ENCODE measurements at regions not wholly inside any gene's neighbourhood (a gene's known extent, or its start where the extent isn't known, plus 50 kb on each side); places are given as distances from the start of the nearest gene placed in this dataset.

DNA sequence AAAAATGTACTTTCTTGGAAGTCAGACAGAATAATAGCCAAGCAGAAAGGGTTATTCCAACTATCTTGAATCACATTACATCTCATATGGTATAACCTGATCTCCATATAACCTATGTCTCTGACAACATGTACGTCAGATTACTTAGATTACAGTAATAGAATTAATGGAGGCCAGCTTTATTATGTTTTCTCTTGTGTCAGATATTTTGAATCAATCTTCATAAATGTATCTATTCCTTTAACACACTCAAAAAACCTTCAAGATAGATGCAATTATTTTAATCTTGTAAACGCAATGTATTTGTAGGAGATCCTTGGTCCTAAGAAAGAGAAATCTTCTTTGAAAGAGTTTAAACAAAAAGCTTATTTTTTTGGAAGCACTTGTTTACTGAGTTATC lies 188.4 kb upstream of the KLF12 start:
- Histone ChIP-seq H4K20me1 (ENCODE audit: low read depth, low read length) (no peaks in the 10 kb centered on the region), H3K9me2 (replicated peaks; ENCODE audit: insufficient read depth, low read length) (no peaks in the 10 kb centered on the region), H3K9ac (ENCODE audit: low read length) (no peak overlapping the region), H3K79me2 (ENCODE audit: insufficient read depth, low read length) (no peaks in the 10 kb centered on the region), H3K27me3 (ENCODE audit: low read length) (no peaks in the 10 kb centered on the region), H3F3A (ENCODE audit: insufficient read depth) (no peaks in the 10 kb centered on the region), H3K36me3 (ENCODE audit: low read length) (no peaks in the 10 kb centered on the region), H3K9me3 (ENCODE audit: insufficient read depth, low read length) (no peaks in the 10 kb centered on the region), H3K4me3 (ENCODE audit: insufficient read depth, low read length, poor library complexity, severe bottlenecking) (no peak overlapping the region), H3K4me2 (ENCODE audit: low read depth, low read length, poor library complexity, severe bottlenecking) (no peak overlapping the region), H2AFZ (ENCODE audit: low read depth, low read length, severe bottlenecking) (no peak overlapping the region), H3K27ac (ENCODE audit: low read depth, low read length) (no peak overlapping the region)
- TF ChIP-seq, protein P1, sequence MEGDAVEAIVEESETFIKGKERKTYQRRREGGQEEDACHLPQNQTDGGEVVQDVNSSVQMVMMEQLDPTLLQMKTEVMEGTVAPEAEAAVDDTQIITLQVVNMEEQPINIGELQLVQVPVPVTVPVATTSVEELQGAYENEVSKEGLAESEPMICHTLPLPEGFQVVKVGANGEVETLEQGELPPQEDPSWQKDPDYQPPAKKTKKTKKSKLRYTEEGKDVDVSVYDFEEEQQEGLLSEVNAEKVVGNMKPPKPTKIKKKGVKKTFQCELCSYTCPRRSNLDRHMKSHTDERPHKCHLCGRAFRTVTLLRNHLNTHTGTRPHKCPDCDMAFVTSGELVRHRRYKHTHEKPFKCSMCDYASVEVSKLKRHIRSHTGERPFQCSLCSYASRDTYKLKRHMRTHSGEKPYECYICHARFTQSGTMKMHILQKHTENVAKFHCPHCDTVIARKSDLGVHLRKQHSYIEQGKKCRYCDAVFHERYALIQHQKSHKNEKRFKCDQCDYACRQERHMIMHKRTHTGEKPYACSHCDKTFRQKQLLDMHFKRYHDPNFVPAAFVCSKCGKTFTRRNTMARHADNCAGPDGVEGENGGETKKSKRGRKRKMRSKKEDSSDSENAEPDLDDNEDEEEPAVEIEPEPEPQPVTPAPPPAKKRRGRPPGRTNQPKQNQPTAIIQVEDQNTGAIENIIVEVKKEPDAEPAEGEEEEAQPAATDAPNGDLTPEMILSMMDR (IDR thresholded peaks at IDR 0.05; ENCODE audit: insufficient read depth, low read length, poor library complexity, severe bottlenecking), result no peak

- H2AFZ ChIP-seq (ENCODE audit: low read depth, low read length, severe bottlenecking), result no peak overlapping the region
- H3K9me2 ChIP-seq (replicated peaks; ENCODE audit: insufficient read depth, low read length), result no peaks in the 10 kb centered on the region
- no peaks in the 10 kb centered on the region for H3K9me3 ChIP-seq (ENCODE audit: insufficient read depth, low read length)
- H3K36me3 ChIP-seq (ENCODE audit: low read length), result no peaks in the 10 kb centered on the region
- no peak overlapping the region for H3K9ac ChIP-seq (ENCODE audit: low read length)
- H3K4me2 ChIP-seq (ENCODE audit: low read depth, low read length, poor library complexity, severe bottlenecking), result no peak overlapping the region
- H3K4me3 ChIP-seq (ENCODE audit: insufficient read depth, low read length, poor library complexity, severe bottlenecking), result no peak overlapping the region
- H3K79me2 ChIP-seq (ENCODE audit: insufficient read depth, low read length), result no peaks in the 10 kb centered on the region
- no peaks in the 10 kb centered on the region for H3K27me3 ChIP-seq (ENCODE audit: low read length)
- H3F3A ChIP-seq (ENCODE audit: insufficient read depth), result no peaks in the 10 kb centered on the region
- no peak overlapping the region for H3K27ac ChIP-seq (ENCODE audit: low read depth, low read length)
- TF ChIP-seq EZH2phosphoT487 (conservative IDR thresholded peaks at IDR 0.05; ENCODE audit: low read length), result no peak
- H4K20me1 ChIP-seq (ENCODE audit: low read depth, low read length), result no peaks in the 10 kb centered on the region
Observed at GRCh38 chr13:74320282-74320681, 186.1 kb upstream of the KLF12 start.

GRCh38 chr13:74316547-74316946 lies 182.3 kb upstream of the KLF12 start:
- no peaks in the 10 kb centered on the region for H3K27me3 ChIP-seq (ENCODE audit: low read length)
- no peaks in the 10 kb centered on the region for H3F3A ChIP-seq (ENCODE audit: insufficient read depth)
- H2AFZ ChIP-seq (ENCODE audit: low read depth, low read length, severe bottlenecking), result no peak overlapping the region
- no peaks in the 10 kb centered on the region for H3K36me3 ChIP-seq (ENCODE audit: low read length)
- no peaks in the 10 kb centered on the region for H3K79me2 ChIP-seq (ENCODE audit: insufficient read depth, low read length)
- H3K4me3 ChIP-seq (ENCODE audit: insufficient read depth, low read length, poor library complexity, severe bottlenecking), result no peak overlapping the region
- no peaks in the 10 kb centered on the region for H4K20me1 ChIP-seq (ENCODE audit: low read depth, low read length)
- TF ChIP-seq EZH2phosphoT487 (conservative IDR thresholded peaks at IDR 0.05; ENCODE audit: low read length), result no peak
- TF ChIP-seq, protein P1 (IDR thresholded peaks at IDR 0.05; ENCODE audit: insufficient read depth, low read length, poor library complexity, severe bottlenecking), result no peak
- H3K27ac ChIP-seq (ENCODE audit: low read depth, low read length), result no peak overlapping the region
- H3K9me2 ChIP-seq (replicated peaks; ENCODE audit: insufficient read depth, low read length), result no peaks in the 10 kb centered on the region
- no peak overlapping the region for H3K9ac ChIP-seq (ENCODE audit: low read length)
- H3K4me2 ChIP-seq (ENCODE audit: low read depth, low read length, poor library complexity, severe bottlenecking), result no peak overlapping the region
- no peaks in the 10 kb centered on the region for H3K9me3 ChIP-seq (ENCODE audit: insufficient read depth, low read length)

DNA sequence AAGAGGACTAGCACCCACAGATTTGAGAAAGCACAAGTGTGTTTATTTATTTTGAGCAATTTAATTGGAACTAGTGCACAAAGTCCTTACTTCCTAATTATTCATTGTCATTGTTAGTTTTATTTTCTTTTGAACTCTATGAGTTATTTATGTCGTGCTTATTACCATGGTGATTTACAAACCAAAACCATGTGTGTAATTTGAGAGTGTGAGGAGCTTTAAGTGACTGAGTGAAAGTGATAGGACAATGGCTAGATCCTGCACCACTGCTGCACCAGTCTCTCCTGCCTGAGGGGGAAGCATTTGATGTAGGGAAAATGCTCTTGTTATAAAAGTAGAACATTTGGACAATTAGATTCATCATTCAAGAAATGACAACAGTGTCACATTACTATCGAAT lies 172.3 kb upstream of the KLF12 start:
- no peaks in the 10 kb centered on the region for H3K9me2 ChIP-seq (replicated peaks; ENCODE audit: insufficient read depth, low read length)
- H3K27ac ChIP-seq (ENCODE audit: low read depth, low read length), result no peak overlapping the region
- no peaks in the 10 kb centered on the region for H3K79me2 ChIP-seq (ENCODE audit: insufficient read depth, low read length)
- no peak overlapping the region for H3K4me2 ChIP-seq (ENCODE audit: low read depth, low read length, poor library complexity, severe bottlenecking)
- TF ChIP-seq, protein P1 (IDR thresholded peaks at IDR 0.05; ENCODE audit: insufficient read depth, low read length, poor library complexity, severe bottlenecking), result no peak
- no peak for TF ChIP-seq EZH2phosphoT487 (conservative IDR thresholded peaks at IDR 0.05; ENCODE audit: low read length)
- no peaks in the 10 kb centered on the region for H3K36me3 ChIP-seq (ENCODE audit: low read length)
- H3F3A ChIP-seq (ENCODE audit: insufficient read depth), result no peaks in the 10 kb centered on the region
- no peaks in the 10 kb centered on the region for H3K27me3 ChIP-seq (ENCODE audit: low read length)
- no peaks in the 10 kb centered on the region for H3K9me3 ChIP-seq (ENCODE audit: insufficient read depth, low read length)
- no peak overlapping the region for H3K9ac ChIP-seq (ENCODE audit: low read length)
- no peaks in the 10 kb centered on the region for H4K20me1 ChIP-seq (ENCODE audit: low read depth, low read length)
- no peak overlapping the region for H2AFZ ChIP-seq (ENCODE audit: low read depth, low read length, severe bottlenecking)
- H3K4me3 ChIP-seq (ENCODE audit: insufficient read depth, low read length, poor library complexity, severe bottlenecking), result no peak overlapping the region

Measured in SU-DHL-6 (cell line).